A673 (cell line): ENCODE measurements at regions not wholly inside any gene's neighbourhood (a gene's known extent, or its start where the extent isn't known, plus 50 kb on each side); places are given as distances from the start of the nearest gene placed in this dataset.
A peak's percentile ranks its signal among the peaks of the same experiment; 100 is the strongest.

ENCODE experiments used
- BruUV-seq: library from RNA; stranded (reverse); fragments of 400-500 nt; replicated peaks from 2 replicates; lab custom pipeline; 2021; lab: Mats Ljungman, UMichigan
- CTCF ChIA-PET: fragments of 300-600 bp; sonication (Branson Sonifier 250); formaldehyde crosslinking; loops from one replicate; lab custom pipeline; 2022; ENCODE audit warnings: antibody characterized with exemption; lab: Charles Lee
- POLR2A ChIA-PET: fragments of 300-600 bp; sonication (Branson Sonifier 250); formaldehyde crosslinking; loops from one replicate; lab custom pipeline; 2022; ENCODE audit warnings: antibody characterized with exemption; ENCODE audit not compliant: low non-redundant PET; lab: Charles Lee
- DNase-seq: peaks from one replicate; pipeline ENCODE4 v3.0.0-alpha.2; 2015; ENCODE audit warnings: low spot score
- H3K27ac ChIP-seq: fragments of 200-600 bp; sonication (generic); 2 replicates; pipeline ENCODE4 v1.5.1; 2016; ENCODE audit warnings: mixed run types, low read depth, mild to moderate bottlenecking, mixed read lengths, antibody characterized with exemption, low read length; ENCODE audit not compliant: poor library complexity, severe bottlenecking
- H3K27me3 ChIP-seq: fragments of 200-600 bp; sonication (generic); replicated peaks from 2 replicates; pipeline ENCODE4 v1.6.1; 2017; ENCODE audit warnings: mixed run types, low read depth, mild to moderate bottlenecking, mixed read lengths, antibody characterized with exemption, low read length; ENCODE audit not compliant: insufficient read depth, poor library complexity
- H3K36me3 ChIP-seq: fragments of 200-600 bp; sonication (generic); 2 replicates; pipeline ENCODE4 v1.6.1; 2016; ENCODE audit warnings: mixed run types, mild to moderate bottlenecking, mixed read lengths, antibody characterized with exemption, low read length; ENCODE audit not compliant: insufficient read depth, poor library complexity, severe bottlenecking
- H3K4me1 ChIP-seq: fragments of 200-600 bp; sonication (generic); 2 replicates; pipeline ENCODE4 v1.6.1; 2017; ENCODE audit warnings: mixed run types, mild to moderate bottlenecking, mixed read lengths, antibody characterized with exemption, low read length; ENCODE audit not compliant: insufficient read depth, poor library complexity, severe bottlenecking
- H3K4me3 ChIP-seq: fragments of 200-600 bp; sonication (generic); 2 replicates; pipeline ENCODE4 v1.5.1; 2016; ENCODE audit warnings: low read depth, mixed run types, mild to moderate bottlenecking, mixed read lengths, low read length; ENCODE audit not compliant: poor library complexity, severe bottlenecking
- H3K9me3 ChIP-seq: fragments of 200-600 bp; sonication (generic); 2 replicates; pipeline ENCODE4 v1.6.1; 2016; ENCODE audit warnings: mixed run types, low read depth, mild to moderate bottlenecking, mixed read lengths, antibody characterized with exemption, low read length; ENCODE audit not compliant: poor library complexity, severe bottlenecking
- CTCF ChIP-seq: fragments of 300-800, 200-600 bp; sonication (generic); conservative IDR thresholded peaks from 2 replicates; pipeline ENCODE4 v1.5.1; 2017; ENCODE audit warnings: low read depth, mild to moderate bottlenecking, antibody characterized with exemption, low read length, moderate library complexity, mixed read lengths
- EZH2 ChIP-seq: fragments of 200-600 bp; sonication (generic); IDR thresholded peaks from 2 replicates; pipeline ENCODE4 v1.6.1; 2017; ENCODE audit warnings: borderline replicate concordance, low read depth, mild to moderate bottlenecking, mixed read lengths, antibody characterized with exemption, low read length; ENCODE audit not compliant: poor library complexity, severe bottlenecking
- intact Hi-C: fragments of 100-400 bp; cut with micrococcal nuclease; formaldehyde crosslinking; loops from one replicate; pipeline ENCODE4 v1.10.0; 2022; ENCODE audit not compliant: unreplicated experiment

- TF ChIP-seq EZH2 (no peak), CTCF (no peak)
- peak; percentile 77 for DNase-seq
- H3K27me3 ChIP-seq = no peaks in the 10 kb centered on the region
- ChIA-PET POLR2A (no interaction called here), CTCF (no interaction called here)
- H3K4me1 ChIP-seq = peaks cover 8% of the 10 kb centered on the region
- intact Hi-C loops = no loop called here
- H3K27ac ChIP-seq = no peak overlapping the region
- no peaks in the 10 kb centered on the region for H3K36me3 ChIP-seq
- BruUV-seq = no TSS peak
- H3K4me3 ChIP-seq = no peak overlapping the region
- H3K9me3 ChIP-seq = no peaks in the 10 kb centered on the region
Measured at GRCh38 chr3:31157893-31158620, 263.6 kb upstream of the GADL1 start.

DNA sequence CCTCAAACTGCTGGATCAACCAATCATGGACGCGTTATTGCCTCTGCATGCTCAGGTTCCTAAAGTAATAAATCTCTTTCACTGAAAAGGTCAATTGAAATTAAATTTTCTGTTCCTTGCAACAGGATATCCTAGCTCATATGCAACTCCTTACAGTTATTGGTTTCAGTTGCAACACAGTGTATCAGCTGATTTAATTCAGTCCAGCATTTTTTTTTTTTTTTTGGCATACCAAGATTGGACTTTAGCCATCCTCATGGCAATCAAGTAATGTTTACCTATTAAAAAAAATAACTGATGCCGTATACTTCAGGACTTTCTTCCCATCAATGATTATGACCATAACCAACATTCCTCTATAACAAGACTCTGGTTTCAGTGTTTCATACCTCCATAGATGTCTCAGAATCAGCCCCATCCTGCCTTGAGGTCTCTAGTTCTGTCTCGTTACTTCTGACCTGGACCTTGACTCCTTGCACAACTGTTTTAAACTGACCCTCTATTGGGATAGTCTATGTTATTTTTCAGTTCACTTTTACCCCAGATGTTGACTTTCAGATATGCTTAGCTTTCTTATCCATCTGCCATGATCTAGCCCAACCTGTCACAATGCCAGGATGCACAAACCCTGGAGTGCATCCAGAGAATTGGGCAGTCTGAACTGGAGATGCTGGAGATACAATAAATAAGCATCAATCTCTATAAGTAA lies 265.0 kb upstream of the GADL1 start:
- TF ChIP-seq CTCF = no peak
- no peak for TF ChIP-seq EZH2
- ChIA-PET POLR2A (no interaction called here), CTCF (no interaction called here)
- no TSS peak for BruUV-seq
- intact Hi-C loops = no loop called here
- no peak for DNase-seq
- peaks cover 8% of the 10 kb centered on the region for H3K4me1 ChIP-seq
- no peaks in the 10 kb centered on the region for H3K27me3 ChIP-seq
- no peaks in the 10 kb centered on the region for H3K36me3 ChIP-seq
- H3K27ac ChIP-seq = no peak overlapping the region
- H3K4me3 ChIP-seq = no peak overlapping the region
- no peaks in the 10 kb centered on the region for H3K9me3 ChIP-seq

DNA sequence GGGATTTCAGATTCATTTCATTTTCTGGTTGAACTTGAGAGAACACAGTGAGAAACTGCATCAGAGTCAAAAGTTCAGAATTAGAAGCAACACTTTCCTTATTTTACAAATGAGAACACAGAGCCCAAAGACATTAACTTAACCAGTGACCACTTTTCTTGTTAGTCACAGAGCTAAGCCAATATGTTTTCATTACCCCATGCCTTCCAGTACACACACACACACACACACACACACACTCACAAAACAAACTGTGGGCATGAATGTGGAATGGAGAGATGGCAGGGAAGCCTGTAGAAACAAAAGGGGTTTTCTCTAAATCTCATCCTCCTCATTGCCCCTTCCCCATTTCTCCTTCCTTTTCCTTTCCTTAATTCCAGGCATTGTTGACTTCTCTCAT lies 267.4 kb upstream of the GADL1 start:
- DNase-seq = no peak
- no peak for TF ChIP-seq EZH2
- intact Hi-C loops = no loop called here
- H3K27ac ChIP-seq = no peak overlapping the region
- no peak overlapping the region for H3K4me3 ChIP-seq
- H3K27me3 ChIP-seq = no peaks in the 10 kb centered on the region
- BruUV-seq = no TSS peak
- ChIA-PET CTCF (no interaction called here), POLR2A (no interaction called here)
- no peaks in the 10 kb centered on the region for H3K9me3 ChIP-seq
- H3K4me1 ChIP-seq = peaks cover 8% of the 10 kb centered on the region
- no peaks in the 10 kb centered on the region for H3K36me3 ChIP-seq
